ENCODE measurements at regions not wholly inside any gene's neighbourhood (a gene's known extent, or its start where the extent isn't known, plus 50 kb on each side); places are given as distances from the start of the nearest gene placed in this dataset.
A peak's percentile ranks its signal among the peaks of the same experiment; 100 is the strongest.
"Not testable (repeated sequence)": the region's sequence is repeated elsewhere in the genome, so short reads cannot be mapped to it uniquely, and the experiment has no call there.

- FAIRE-seq: not testable (repeated sequence)
These were observed 173.4 kb downstream of the LAT start for GRCh38 chr16:29158031-29158784.

GRCh38 chr16:29157051-29157923 is 172.4 kb downstream of the LAT start:
- FAIRE-seq: peak; percentile 93

GRCh38 chr16:29156511-29156910 is 171.7 kb downstream of the LAT start:
- FAIRE-seq: no peak

GRCh38 chr16:29155866-29156200 is 171.0 kb downstream of the LAT start:
- FAIRE-seq: not testable (repeated sequence)

GRCh38 chr16:29155131-29155865 is 170.4 kb downstream of the LAT start:
- not testable (repeated sequence) for FAIRE-seq

GRCh38 chr16:29154676-29155121 is 169.8 kb downstream of the LAT start:
- FAIRE-seq: no peak

GRCh38 chr16:29154088-29154487 is 169.2 kb downstream of the LAT start:
- no peak for FAIRE-seq

- not testable (repeated sequence) for FAIRE-seq
These were observed 168.5 kb downstream of the LAT start for GRCh38 chr16:29153307-29153706.

GRCh38 chr16:29152544-29153031 is 167.7 kb downstream of the LAT start:
- FAIRE-seq: not testable (repeated sequence)

GRCh38 chr16:29151317-29151716 is 166.5 kb downstream of the LAT start:
- no peak for FAIRE-seq

- FAIRE-seq: not testable (repeated sequence)
These were observed 165.1 kb downstream of the LAT start for GRCh38 chr16:29149912-29150311.

- no peak for FAIRE-seq
These were observed 164.0 kb downstream of the LAT start for GRCh38 chr16:29148867-29149272.

GRCh38 chr16:29148131-29148691 is 163.4 kb downstream of the LAT start:
- FAIRE-seq: no peak

GRCh38 chr16:29147710-29148109 is 162.9 kb downstream of the LAT start:
- not testable (repeated sequence) for FAIRE-seq

GRCh38 chr16:29146808-29147643 is 162.2 kb downstream of the LAT start:
- FAIRE-seq: not testable (repeated sequence)

- FAIRE-seq: no peak
These were observed 161.4 kb downstream of the LAT start for GRCh38 chr16:29146266-29146665.

- FAIRE-seq: not testable (repeated sequence)
These were observed 160.8 kb downstream of the LAT start for GRCh38 chr16:29145486-29146225.

- FAIRE-seq: not testable (repeated sequence)
These were observed 160.2 kb downstream of the LAT start for GRCh38 chr16:29145086-29145485.

GRCh38 chr16:29144669-29145062 is 159.8 kb downstream of the LAT start:
- FAIRE-seq: not testable (repeated sequence)

- FAIRE-seq: not testable (repeated sequence)
These were observed 159.2 kb downstream of the LAT start for GRCh38 chr16:29143739-29144668.
